ENCODE measurements at regions not wholly inside any gene's neighbourhood (a gene's known extent, or its start where the extent isn't known, plus 50 kb on each side); places are given as distances from the start of the nearest gene placed in this dataset.
"Not testable (repeated sequence)": the region's sequence is repeated elsewhere in the genome, so short reads cannot be mapped to it uniquely, and the experiment has no call there.

DNA sequence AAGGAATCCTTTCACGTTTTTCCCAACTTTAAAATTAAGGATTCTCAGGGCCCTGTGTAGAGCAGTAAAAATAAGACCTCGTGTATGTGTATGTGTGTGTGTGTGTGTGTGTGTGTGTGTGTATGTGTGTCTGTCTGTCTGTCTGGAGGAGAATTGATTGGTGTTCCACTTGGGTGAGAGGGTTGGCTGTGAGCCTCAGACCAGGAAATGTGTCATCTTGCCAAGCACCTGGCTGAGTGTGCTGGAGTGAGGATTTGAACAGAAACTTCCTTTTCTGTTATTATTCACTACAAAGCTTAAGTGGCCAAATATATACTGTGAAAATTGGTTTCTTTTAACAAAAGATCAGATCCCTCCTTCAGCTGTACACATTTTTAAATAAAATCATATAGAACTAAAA, 103.6 kb upstream of the NUDT6 start:
- DNase-seq (ENCODE audit: low spot score), result not testable (repeated sequence)

DNA sequence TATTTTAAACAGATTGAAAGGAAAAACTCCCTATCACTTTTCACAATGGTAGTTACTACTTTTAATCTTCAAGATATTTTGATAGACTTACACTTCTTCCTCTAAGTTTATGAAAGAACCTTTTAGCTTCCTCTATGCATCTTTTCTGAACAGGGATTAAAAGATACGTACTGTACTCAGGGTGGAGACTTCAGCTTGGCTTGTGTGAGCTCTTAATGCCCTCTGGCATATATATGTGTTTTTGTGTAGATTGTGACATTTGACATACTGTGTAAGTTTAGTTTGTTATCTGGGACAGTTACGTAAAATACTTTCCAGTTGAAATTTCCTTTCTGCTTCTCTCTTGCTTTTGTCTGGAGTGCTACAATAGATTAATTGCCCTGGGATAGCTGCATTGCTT, 109.3 kb upstream of the NUDT6 start:
- DNase-seq (ENCODE audit: low spot score), result no peak

DNA sequence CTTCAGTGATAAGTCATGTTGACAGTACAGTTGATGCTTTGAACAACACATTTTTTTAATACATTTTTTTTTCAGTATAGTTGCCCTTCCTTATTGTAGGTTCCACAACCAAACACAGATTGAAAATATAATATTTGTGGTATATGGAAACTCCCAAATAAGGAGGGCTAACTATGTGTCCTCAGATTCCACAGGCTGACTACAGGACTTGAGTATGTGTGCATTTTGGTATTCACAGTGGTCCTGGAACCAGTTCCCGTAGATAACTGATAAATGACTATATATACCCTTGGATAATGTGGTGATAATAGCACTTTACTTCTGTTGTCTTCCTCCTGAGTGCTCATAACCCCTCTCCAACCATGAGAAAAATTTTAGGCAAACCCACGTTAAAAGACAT, 111.6 kb upstream of the NUDT6 start:
- no peak for DNase-seq (ENCODE audit: low spot score)

DNA sequence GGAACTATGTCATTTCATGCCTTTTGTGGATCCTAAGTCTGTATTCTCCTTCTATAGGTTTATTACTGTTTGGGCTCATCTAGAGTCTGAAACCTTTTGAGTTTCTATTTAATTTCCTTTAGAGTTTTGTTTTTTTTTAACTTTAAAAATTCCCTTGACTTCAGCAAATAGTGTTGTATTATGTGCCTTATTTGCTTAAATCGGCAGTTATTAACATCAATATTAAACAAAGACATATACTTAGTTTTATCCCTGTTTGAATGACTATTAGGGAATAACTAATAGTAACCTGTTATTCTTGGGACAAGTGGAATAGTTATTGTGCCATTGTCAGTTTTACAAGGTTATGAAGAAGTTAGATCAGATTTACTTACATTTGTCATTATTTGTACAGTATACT, 112.8 kb upstream of the NUDT6 start:
- DNase-seq (ENCODE audit: low spot score), result no peak

DNA sequence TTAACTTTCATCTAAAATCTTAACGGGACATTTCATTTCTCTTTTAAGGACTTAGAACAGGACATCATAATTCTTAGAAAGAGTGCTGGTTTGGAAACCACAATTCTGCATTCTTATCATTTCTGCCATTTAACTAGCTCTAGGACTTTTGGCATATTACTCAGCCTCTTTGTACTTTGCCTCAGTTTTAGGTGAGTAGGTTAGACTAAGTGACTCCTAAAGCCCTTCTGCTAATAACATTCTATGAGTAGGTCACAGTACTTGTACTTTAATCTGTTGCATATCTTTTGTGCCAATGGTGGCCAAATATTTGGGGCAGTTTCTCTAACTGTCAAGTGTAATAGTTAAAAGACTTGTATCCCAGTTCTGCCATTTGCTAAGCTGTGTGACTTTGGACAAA, 115.4 kb upstream of the NUDT6 start:
- DNase-seq (ENCODE audit: low spot score), result no peak

DNA sequence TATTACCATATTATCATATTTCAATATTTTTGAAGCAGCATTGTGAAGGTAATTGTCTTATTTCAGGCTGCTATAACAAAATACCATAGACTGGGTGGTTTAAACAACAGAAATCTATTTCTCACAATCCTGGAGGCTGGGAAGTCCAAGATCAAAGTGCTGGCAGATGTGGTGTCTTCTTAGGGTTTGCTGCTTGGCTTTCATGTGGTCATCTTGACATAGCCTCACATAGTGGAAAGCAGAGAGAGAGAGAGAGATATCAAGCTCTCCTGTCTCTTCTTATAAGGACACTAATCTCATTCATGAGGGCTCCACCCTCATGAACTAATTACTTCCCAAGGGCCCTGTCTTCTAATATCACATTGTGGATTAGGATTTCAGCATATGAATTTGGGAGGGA, 119.7 kb upstream of the NUDT6 start:
- no peak for DNase-seq (ENCODE audit: low spot score)

DNA sequence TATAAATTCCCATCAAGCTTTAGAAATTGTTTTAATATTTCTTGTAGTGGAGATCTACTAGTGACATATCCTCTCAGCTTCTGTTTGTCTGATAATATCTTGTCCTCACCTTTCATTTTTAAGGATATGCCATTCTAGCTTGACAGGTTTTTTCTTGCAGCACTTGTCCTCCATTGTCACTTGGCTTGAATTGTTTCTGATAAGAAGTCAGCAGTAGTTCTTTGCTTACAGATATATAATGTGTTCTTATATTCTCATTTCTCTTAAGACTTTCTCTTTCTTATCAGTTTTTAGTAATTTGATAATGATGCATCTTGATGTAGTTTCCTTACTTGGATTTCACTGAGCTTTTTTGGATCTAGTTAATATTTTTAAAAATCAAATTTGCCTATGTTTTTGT, 120.6 kb upstream of the NUDT6 start:
- no peak for DNase-seq (ENCODE audit: low spot score)

DNA sequence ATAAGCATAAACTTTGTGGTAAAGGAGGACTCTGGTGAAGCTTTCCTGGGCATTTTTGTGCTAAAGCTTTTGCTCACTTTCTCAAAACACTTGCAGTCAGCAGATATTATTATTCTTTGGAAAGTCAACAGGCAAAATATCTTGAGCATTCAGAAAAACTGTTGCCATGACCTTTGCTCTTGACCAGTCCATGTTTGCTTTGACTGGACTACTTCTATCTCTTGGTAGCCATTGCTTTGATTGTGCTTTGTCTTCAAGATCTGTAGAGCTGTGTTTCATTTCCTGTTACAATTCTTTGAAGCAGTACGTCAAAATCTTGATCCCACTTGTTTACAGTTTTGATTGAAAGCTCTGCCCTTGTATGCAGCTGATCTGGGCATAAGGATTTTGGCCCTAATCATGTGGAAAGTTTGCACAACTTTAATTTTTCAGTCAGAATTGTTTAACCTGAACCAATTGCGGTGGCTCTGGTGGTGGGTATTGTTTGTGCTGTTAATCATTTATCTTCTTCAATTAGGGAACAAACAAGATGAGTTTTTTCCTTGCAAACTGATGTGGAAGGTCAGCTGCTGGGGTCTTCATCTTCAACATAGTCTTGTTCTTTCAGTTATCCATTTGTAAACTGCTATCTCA, 121.5 kb upstream of the NUDT6 start:
- no peak for DNase-seq (ENCODE audit: low spot score)

DNA sequence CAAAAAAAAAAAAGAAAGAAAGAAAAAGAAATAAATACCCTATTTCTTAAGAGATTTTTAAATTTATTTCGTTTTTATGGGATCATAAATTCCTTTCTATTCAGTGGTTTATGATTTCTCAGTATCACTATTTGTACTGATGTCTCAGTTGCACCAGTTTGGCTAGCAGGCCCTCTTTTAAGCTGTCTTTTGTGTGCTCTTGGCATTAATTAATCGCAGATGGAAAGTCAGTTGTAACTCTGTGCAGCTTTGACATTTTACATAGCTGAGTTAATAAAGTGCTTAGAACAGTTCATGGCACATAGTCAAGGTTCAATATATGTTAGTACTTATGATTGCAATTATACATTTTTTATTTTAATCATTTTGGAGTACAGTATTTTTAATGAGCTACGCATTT, 123.7 kb upstream of the NUDT6 start:
- DNase-seq (ENCODE audit: low spot score), result no peak

DNA sequence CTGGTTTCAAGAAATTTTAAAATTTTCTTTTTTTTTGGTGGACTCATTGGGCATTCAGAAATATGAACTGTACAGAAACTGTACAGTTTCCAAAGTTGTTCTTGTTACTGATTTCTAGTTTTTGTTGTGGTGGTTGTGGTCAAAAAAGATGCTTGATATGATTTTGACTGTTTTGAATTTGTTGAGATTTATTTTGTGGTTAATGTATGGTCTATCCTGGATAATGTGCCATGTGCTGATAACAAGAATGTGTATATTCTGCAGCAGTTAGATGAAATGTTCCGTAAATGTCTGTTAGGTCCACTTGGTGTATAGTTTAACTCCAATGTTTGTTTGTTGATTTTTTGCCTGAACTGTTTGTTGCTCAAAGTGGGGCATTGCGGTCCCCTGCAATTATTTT, 127.6 kb upstream of the NUDT6 start:
- DNase-seq (ENCODE audit: low spot score), result no peak

DNA sequence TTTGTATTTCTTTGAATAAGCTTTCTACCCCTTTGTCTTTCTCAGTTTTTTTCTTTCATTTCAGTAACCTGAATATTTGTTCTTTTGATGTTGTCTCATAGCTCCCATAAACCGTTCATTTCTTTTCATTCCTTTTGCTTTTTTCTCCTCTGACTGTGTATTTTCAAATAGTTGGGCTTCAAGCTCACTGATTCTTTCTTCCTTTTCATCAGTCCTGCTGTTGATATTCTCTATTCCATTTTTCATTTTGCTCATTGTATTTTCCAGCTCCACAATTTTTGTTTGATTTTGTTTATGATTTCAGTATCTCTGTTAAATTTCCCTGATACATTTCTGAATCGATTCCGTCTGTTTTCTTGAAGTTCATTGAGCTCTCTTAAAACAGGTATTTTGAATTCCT, 129.6 kb upstream of the NUDT6 start:
- no peak for DNase-seq (ENCODE audit: low spot score)

DNA sequence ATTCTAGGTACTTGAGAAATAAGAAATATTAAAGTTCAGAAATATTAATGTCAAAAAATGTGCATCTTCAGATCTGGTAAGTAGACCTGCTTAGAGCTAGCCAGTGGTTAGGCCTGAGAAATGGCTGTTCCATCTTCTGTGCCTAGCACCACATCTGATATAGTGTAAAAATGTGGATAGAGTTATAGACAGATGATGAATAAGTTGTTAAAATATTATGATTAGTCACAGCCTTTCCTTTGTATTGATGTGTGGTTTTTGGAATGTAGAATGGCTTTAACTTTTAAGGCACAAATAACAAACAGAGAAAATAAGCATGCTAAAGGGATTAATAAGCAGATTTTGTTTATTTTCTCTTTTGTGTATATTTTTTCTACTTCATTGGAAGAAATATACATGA, 133.5 kb upstream of the NUDT6 start:
- DNase-seq (ENCODE audit: low spot score), result no peak

DNA sequence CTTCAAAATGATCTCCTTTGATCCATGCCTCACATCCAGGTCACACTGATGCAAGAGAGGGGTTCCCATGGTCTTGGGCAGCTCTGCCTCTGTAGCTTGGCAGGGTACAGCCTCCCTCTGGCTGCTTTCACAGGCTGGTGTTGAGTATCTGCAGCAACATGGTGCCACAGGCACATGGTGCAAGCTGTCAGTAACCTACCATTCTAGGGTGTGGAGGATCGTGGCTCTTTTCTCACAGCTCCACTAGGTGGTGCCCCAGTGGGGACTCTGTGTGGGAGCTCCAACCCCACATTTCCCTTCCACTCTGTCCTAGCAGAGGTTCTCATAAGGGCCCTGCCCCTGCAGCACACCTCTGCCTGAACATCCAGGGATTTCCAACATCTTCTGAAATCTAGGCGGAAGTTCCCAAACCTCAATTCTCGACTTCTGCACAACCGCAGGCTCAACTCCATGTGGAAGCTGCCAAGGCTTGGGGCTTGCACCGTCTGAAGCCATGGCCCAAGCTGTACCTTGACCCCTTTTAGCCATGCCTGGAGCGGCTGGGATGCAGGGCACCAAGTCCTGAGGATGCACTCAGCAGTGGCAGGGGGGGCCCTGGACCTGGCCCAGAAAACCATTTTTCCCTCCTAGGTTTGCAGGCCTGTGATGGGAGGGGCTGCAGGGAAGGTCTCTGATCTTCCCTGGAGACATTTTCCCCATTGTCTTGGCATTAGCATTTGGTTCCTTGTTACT, 137.8 kb upstream of the NUDT6 start:
- no peak for DNase-seq (ENCODE audit: low spot score)

DNA sequence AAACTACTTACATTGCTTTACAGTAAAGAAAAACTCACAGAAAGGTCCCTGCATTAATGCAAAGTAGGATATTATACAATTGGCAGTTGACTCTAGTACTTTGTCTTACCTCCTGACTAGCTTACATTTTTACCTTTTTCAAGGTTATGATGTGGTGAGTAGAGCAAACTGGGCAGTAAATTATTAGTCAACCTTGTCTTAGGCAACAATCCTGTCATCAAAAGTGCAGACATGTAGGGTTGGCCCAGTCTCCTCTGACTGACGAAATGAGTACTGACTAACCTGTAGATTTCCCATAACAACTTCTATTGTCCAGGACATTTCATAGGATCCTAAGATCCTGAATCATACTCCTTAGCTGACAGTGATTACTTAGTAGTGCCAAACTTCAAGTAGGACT, 142.0 kb upstream of the NUDT6 start:
- DNase-seq (ENCODE audit: low spot score), result no peak

DNA sequence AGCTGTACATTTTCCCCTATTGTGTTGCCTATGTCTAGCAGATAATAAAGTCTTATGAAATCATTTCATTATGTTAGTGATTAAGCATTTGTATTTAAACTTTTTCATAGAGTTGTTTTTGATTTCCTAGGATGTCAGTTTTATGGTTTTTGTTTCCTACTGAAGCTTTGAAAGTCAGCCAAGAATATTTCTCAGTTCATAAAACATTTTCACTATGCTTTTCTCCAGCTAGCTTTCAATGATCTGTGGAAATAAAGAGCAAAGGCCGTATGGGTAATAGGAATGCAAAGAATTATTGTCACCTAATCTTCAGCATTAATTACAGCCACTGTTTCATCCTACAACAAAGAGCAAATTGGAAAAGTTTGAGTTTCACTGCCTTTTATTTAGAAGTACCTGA, 145.7 kb upstream of the NUDT6 start:
- DNase-seq (ENCODE audit: low spot score), result no peak

DNA sequence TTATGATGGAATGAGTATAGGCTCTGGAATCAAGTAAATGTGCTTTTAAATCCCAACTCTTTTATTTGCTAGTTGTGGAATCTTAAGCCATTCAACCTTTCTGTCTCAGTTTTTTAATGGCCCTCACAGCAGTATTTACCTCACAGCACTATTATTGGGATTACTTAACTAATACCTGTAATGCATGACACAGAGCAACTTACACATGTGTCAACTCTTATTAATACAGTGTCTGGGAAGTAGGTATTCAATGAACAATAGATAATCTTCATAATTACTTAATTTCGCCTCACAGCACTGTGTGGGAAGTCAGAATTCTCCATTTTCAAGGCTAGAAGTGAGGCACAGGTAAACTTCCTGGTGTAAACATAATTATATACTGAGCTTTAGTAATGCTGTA, 149.7 kb upstream of the NUDT6 start:
- DNase-seq (ENCODE audit: low spot score), result no peak

DNA sequence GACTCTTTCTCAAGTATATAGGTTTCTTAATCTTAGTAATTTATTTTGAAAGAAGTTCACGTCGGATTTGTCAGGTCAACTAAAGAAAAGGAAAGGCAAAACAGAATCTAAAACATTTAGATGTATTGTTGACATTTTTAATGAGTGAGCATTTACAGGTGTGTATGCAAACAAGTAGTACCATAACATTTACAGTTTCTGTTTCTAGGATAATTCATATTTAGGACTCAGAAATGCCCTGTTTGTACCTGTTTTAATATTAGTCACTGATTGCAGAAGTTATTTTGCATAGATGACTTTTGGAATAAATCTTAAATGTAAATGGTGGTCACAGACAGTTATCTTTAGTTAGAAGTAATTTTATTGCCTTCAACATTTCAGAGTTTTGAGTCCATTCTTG, 151.3 kb upstream of the NUDT6 start:
- DNase-seq (ENCODE audit: low spot score), result no peak

DNA sequence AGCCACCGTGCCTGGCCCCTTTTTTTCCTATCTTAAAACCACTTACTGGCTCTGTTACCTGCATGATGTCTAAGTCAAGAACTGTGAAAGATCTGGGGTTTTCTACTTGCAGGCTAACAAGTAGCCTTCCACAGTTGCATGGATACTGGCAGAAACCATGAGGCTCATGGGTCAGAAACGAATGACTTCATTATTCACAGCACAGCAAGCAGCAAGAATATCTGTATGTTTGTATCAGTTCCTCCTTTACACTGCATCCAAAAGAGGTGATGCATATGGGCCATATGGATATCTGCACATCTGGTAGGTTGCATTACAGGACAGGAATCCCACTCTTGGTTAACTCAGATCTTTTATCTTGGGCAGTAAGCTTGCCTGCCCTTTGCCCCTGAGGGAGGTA, 154.9 kb upstream of the NUDT6 start:
- no peak for DNase-seq (ENCODE audit: low spot score)

DNA sequence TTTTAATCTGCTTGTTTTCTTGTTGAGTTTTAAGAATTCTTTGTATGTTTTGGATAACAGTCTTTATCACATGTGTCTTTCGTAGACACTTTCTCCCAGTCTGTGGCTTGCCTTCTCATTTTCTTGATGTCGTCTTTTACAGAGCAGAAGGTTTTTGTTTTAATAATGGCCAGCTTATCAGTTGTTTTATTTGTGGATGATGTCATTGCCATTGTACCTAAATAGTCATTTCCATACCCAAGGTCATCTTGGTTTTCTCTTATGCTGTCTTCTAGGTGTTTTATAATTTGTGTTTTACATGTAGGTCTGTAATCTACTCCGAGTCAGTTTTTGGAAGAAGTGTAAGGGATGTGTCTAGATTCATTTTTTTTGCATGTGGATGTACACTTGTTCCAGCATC, 159.6 kb upstream of the NUDT6 start:
- DNase-seq (ENCODE audit: low spot score), result no peak

DNA sequence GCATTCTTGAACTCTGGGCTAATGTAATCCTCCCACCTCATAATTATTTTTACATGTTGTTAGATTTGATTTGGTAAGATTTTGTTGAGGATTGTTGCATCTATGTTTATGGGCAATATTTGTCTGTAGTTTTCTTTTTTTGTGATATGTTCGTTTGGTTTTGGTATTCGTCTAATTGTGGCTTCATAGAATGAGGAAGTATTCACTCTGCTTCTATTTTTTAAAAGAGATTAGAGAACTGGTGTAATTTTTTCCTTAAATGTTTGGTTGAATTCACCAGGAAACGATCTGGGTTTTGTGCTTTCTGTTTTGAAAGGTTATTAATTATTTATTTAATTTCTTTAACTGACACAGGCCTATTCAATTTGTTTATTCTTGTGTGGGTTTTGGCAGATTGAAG, 161.2 kb upstream of the NUDT6 start:
- no peak for DNase-seq (ENCODE audit: low spot score)

DNA sequence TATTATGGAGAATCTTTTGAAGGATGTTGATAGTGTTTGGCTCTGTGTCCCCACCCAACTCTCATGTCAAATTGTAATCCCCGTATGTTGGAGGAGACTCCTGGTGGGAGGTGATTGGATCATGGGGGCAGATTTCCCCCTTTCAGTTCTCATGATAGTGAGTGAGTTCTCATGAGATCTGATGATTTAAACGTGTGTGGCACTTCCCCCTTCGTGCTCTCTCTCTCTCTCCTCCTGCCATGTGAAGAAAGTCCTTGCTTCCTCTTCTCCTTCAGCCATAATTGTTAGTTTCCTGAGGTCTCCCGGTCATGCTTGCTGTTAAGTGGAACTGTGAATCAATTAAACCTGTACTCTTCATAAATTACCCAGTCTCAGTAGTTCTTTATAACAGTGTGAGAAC, 166.1 kb upstream of the NUDT6 start:
- DNase-seq (ENCODE audit: low spot score), result no peak

DNA sequence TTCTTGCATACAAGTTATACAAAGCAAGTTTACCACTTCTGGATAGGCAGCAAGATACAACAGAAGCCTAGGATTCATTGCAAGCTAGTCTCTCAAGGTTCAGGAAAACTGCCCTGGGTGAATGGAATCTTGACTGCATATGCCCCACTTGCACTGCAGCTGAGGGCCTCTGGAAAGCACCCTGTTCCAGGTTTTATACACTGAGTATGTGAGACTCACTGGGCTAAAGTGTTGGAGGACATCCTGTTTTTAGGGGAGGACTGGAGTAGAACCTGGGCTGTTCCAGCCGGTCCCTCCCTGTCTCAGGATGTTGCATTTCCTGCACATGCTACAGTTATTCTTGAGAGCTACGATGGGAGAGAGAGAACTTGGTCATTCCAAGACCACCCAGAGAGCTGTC, 168.5 kb upstream of the NUDT6 start:
- DNase-seq (ENCODE audit: low spot score), result no peak

DNA sequence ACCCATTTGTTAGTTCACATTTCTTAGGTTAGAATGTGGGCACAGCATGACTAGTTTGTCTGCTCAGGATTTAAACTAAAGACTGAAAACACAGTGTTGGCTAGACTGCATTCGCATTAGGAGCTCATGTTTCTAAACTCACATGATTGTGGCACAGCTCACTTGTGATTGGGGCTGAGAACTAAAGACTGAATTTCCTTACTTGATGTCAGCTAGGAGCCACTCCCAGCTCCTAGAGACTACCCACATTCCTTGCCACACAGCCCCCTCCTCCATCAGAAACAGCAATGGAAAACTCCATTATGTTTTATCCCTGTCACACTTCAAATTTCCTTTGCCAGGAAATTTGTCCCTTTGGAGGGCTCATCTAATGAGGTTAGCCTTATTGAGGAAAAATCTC, 170.2 kb upstream of the NUDT6 start:
- DNase-seq (ENCODE audit: low spot score), result no peak

DNA sequence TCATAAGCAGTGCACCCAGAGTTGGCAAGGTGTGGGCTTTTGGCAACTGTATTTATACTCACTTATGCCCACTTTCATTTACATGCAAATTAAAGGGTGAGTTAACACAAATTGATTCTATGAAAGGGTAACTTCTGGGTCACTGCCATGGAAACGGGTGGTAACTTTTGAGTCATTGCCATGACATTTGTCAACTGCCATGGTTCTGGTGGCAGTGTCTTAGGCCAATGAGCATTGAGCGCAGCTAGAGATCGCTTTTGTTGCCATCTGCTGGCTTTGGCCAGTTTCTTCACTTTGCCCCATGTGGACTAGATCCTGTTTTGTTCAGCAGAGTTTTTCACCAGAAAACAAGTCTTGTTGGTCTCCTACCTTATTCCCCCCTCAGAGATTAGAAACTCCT, 170.8 kb upstream of the NUDT6 start:
- DNase-seq (ENCODE audit: low spot score), result no peak
